ENCODE measurements at regions not wholly inside any gene's neighbourhood (a gene's known extent, or its start where the extent isn't known, plus 50 kb on each side); places are given as distances from the start of the nearest gene placed in this dataset.

- TF ChIP-seq GATA3 (IDR thresholded peaks at IDR 0.05; ENCODE audit: low read depth, low read length) (no peak), GATA2 (IDR thresholded peaks at IDR 0.05; ENCODE audit: low read depth, low read length) (no peak)
Measured at GRCh38 chr13:105572401-105572800, 963.1 kb downstream of the EFNB2 start.

All from SH-SY5Y (cell line).